WERI-Rb-1 (cell line): ENCODE measurements at regions not wholly inside any gene's neighbourhood (a gene's known extent, or its start where the extent isn't known, plus 50 kb on each side); places are given as distances from the start of the nearest gene placed in this dataset.

Experiments used
- DNase-seq: peaks from one replicate; pipeline ENCODE4 v3.0.0-alpha.2; 2020
- H3K27ac ChIP-seq: fragments of 250-450 bp; sonication (Bioruptor Pico); 2 replicates; pipeline ENCODE4 v1.5.1; 2020; ENCODE audit warnings: mild to moderate bottlenecking, moderate library complexity
- H3K27me3 ChIP-seq: fragments of 250-450 bp; sonication (Bioruptor Pico); 2 replicates; pipeline ENCODE4 v1.5.1; 2021; ENCODE audit warnings: mild to moderate bottlenecking, low read depth, moderate library complexity; ENCODE audit not compliant: insufficient read depth, severe bottlenecking
- H3K36me3 ChIP-seq: fragments of 250-450 bp; sonication (Bioruptor Pico); 2 replicates; pipeline ENCODE4 v1.5.1; 2020; ENCODE audit warnings: mild to moderate bottlenecking, moderate library complexity
- H3K4me3 ChIP-seq: 2 replicates; pipeline ENCODE4 v1.5.1; 2011; ENCODE audit warnings: low read depth, mild to moderate bottlenecking, control low read depth, low read length
- H3K9me3 ChIP-seq: fragments of 250-450 bp; sonication (Bioruptor Pico); 2 replicates; pipeline ENCODE4 v1.5.1; 2021; ENCODE audit warnings: mild to moderate bottlenecking, moderate library complexity; ENCODE audit not compliant: severe bottlenecking
- TF ChIP-seq, protein P1 (sequence below): IDR thresholded peaks from 2 replicates; pipeline ENCODE4 v1.5.1; 2011; ENCODE audit warnings: low read depth, mild to moderate bottlenecking, control low read depth, inconsistent platforms, low read length

DNA sequence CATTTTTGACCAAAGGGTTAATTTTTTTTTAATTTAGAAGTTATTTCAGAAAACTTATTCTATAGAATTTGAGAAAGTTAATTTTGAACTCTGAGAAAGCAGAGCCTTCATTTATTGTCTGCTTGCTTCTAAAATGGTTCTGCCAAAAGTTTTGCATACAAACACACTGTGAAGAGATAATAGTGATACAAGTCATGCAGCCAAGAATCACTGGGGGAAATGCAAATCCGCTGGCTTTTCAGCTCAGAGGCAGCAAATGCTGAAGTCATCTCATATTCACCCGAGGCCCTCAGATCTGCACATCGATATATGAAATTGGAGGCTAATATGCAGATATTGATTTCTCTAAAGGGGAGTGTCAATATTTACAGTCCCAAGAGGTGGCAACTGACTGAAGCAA, 186.2 kb downstream of the KIT start:
- Histone ChIP-seq H3K27me3 (peaks cover 38% of the 10 kb centered on the region), H3K9me3 (no peaks in the 10 kb centered on the region), H3K27ac (no peak overlapping the region), H3K36me3 (no peaks in the 10 kb centered on the region), H3K4me3 (no peak overlapping the region)
- DNase-seq = no peak
- TF ChIP-seq, protein P1, sequence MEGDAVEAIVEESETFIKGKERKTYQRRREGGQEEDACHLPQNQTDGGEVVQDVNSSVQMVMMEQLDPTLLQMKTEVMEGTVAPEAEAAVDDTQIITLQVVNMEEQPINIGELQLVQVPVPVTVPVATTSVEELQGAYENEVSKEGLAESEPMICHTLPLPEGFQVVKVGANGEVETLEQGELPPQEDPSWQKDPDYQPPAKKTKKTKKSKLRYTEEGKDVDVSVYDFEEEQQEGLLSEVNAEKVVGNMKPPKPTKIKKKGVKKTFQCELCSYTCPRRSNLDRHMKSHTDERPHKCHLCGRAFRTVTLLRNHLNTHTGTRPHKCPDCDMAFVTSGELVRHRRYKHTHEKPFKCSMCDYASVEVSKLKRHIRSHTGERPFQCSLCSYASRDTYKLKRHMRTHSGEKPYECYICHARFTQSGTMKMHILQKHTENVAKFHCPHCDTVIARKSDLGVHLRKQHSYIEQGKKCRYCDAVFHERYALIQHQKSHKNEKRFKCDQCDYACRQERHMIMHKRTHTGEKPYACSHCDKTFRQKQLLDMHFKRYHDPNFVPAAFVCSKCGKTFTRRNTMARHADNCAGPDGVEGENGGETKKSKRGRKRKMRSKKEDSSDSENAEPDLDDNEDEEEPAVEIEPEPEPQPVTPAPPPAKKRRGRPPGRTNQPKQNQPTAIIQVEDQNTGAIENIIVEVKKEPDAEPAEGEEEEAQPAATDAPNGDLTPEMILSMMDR = no peak

DNA sequence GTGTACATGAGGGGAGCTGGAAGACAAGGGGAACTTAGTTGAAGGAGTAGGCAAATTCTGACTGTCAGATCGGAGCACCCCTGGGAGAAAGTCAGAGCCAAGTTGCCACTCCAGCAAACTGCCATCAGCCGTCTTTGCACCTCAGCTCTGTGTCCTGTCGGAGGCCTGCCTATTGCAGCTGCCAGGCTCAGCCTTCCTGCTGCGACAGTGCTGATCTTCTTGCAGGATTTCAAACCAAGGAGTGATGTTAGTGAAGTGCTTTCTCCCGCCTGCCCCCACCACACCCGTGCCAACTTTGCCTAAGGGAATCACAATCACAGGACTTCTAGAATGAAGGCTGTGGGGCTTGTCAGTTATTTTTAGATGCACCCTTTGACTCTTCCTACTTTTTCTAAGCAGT, 185.3 kb downstream of the KIT start:
- H3K36me3 ChIP-seq = no peaks in the 10 kb centered on the region
- no peak overlapping the region for H3K27ac ChIP-seq
- TF ChIP-seq, protein P1 = no peak

DNA sequence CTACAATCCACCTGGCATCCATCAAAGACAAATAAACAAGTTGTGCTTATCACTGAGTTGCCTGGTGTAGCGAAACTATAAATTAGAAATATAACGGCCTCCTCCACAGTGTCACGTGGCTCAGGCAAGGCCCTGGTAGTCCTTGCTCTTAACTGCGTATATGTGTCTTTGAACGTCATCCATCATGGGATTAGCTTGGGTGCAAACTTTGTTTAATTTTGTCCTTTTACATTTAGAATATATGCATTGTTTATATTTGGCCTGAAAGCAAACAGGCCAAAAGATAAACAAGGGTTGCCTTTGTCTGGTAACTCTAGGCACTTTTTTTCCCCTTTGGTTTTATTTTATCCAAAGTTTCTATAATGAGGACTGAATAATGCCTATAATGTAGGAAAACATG, 184.9 kb downstream of the KIT start:
- Histone ChIP-seq H3K4me3 (no peak overlapping the region), H3K27ac (no peak overlapping the region), H3K9me3 (no peaks in the 10 kb centered on the region), H3K27me3 (peaks cover 38% of the 10 kb centered on the region), H3K36me3 (no peaks in the 10 kb centered on the region)
- TF ChIP-seq, protein P1 = no peak
- no peak for DNase-seq

More for the DNA sequence above, 185.3 kb downstream of the KIT start:
- no peak for DNase-seq
- Histone ChIP-seq H3K4me3 (no peak overlapping the region), H3K9me3 (no peaks in the 10 kb centered on the region), H3K27me3 (peaks cover 36% of the 10 kb centered on the region)

DNA sequence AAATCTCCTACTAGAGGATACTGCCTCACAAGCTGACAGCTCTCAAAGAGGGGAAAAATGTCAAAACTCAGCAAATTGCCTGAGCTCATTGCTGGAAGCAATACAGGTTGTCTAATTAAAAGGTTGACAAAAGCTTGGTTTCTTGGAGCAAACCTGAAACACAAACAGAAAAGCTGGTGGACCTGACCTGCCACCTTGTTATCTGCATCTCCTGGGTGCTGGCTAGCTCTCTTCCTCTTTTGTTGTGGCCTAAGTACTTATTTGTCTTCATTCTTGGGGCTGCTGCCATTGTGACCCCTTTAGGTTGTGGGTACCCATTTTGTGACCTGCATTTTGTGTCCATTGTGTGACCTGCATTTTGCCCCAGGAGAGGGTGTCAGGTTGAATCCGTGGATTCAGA, 184.5 kb downstream of the KIT start:
- TF ChIP-seq, protein P1 = no peak
- peaks cover 40% of the 10 kb centered on the region for H3K27me3 ChIP-seq
- H3K27ac ChIP-seq = no peak overlapping the region
- H3K36me3 ChIP-seq = no peaks in the 10 kb centered on the region
- no peak for DNase-seq
- no peak overlapping the region for H3K4me3 ChIP-seq
- H3K9me3 ChIP-seq = no peaks in the 10 kb centered on the region

DNA sequence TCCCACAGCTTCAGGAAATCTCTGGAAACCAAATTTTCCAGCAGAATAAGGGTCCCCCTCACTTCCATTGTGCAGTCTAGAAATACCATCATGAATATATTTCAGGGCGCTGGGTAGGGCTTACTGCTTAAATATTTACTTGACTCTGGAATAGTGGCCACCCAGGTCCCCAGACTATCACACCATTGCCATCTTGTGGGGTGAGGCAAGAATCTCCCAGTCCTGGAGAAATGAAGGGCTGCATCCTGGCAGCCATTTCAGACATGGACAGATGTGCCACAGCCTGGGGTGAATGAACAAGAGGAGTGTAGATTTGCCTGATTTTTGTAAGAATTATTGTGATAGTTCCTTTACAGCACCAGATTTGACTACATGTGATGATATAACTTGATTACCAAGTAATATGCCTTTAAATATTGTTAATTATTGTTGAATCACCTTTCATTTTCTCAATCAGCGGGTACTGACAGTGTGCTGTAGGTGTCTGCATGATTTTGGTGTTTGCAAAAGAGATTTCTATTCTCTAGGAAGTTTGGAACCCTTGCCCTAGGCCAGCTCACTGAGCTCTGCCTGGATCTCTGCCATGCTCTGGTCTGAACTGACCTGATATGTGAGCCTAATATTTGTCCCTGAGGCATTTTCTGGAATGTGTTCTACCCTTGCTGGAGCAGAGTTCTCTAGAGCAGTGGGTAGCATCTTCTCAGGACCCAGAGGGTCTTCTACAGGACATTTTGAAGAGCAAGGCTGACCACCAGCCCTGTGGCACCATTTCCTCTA, 183.4 kb downstream of the KIT start:
- Histone ChIP-seq H3K27me3 (peaks cover 48% of the 10 kb centered on the region), H3K36me3 (no peaks in the 10 kb centered on the region), H3K27ac (no peak overlapping the region), H3K9me3 (no peaks in the 10 kb centered on the region), H3K4me3 (no peak overlapping the region)
- TF ChIP-seq, protein P1 = no peak
- DNase-seq = no peak

DNA sequence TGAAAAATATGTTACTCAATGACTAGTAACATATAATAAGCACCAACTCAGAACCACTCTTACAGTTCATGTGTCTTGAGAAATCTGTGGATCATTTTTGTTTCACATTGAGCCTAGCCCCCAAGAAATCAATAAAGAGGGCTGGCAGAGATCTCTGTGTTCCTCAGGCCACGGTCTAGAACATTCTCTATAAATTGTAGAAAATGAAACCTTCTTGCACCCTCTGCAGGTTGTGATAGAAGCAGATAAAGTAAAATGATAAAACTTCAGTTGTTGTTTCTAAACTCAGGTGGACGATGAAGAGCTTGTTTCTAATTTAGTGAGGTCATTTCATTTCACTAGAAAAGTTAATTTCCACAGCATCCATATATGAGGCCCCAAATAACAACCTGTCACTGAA, 182.7 kb downstream of the KIT start:
- Histone ChIP-seq H3K4me3 (no peak overlapping the region), H3K27me3 (peaks cover 48% of the 10 kb centered on the region), H3K36me3 (no peaks in the 10 kb centered on the region), H3K27ac (no peak overlapping the region), H3K9me3 (no peaks in the 10 kb centered on the region)
- no peak for DNase-seq
- TF ChIP-seq, protein P1 = no peak
